HCT116 (cell line): ENCODE measurements at regions not wholly inside any gene's neighbourhood (a gene's known extent, or its start where the extent isn't known, plus 50 kb on each side); places are given as distances from the start of the nearest gene placed in this dataset.

ENCODE experiments used
- ATAC-seq: fragments of 200-7000 bp; cut with Tn5 transposase; 2 replicates; pipeline ENCODE4 v1.9.1; 2020; ENCODE audit warnings: mild to moderate bottlenecking, moderate library complexity
- BruUV-seq: library from RNA; stranded (reverse); fragments of 400-500 nt; replicated peaks from 2 replicates; lab custom pipeline; 2021; lab: Mats Ljungman, UMichigan
- CTCF ChIA-PET: fragments of 300-600 bp; sonication (Branson Sonifier 250); formaldehyde crosslinking; loops from one replicate; lab custom pipeline; 2021; ENCODE audit warnings: antibody characterized with exemption; lab: Charles Lee
- POLR2A ChIA-PET: fragments of 300-600, 350-600 bp; sonication (Branson Sonifier 250); formaldehyde crosslinking; loops from one replicate; lab custom pipeline; 2021; ENCODE audit warnings: antibody characterized with exemption; lab: Charles Lee
- RAD21 ChIA-PET, 2 experiments: fragments of 300-600 bp; sonication (Branson Sonifier 250); formaldehyde crosslinking; loops; one replicate each; lab custom pipeline; 2023; ENCODE audit warnings: low total read pairs in 2 of 2; ENCODE audit not compliant: uncharacterized antibody in 2 of 2, unreplicated experiment in 2 of 2, low non-redundant PET in 1 of 2; lab: Charles Lee
- DNase-seq: peaks from one replicate; pipeline ENCODE4 v3.0.0-alpha.2; 2010; ENCODE audit warnings: low read depth, low spot score
- H2AFZ ChIP-seq: fragments of 200-600 bp; shearing (Covaris generic), sonication (generic); 2 replicates; pipeline ENCODE4 v1.6.1; 2017; ENCODE audit warnings: low read depth, mixed run types, mixed read lengths, antibody characterized with exemption, low read length; ENCODE audit not compliant: poor library complexity, severe bottlenecking
- H3K27ac ChIP-seq: 2 replicates; pipeline ENCODE4 v1.5.1; 2012; ENCODE audit warnings: low read depth, low read length
- H3K27me3 ChIP-seq: fragments of 200-600 bp; sonication (generic); 2 replicates; pipeline ENCODE4 v1.6.1; 2016; ENCODE audit warnings: mixed run types, low read length, mixed read lengths; ENCODE audit not compliant: insufficient read depth
- H3K36me3 ChIP-seq, 2 experiments: fragments of 200-500 bp in 1 of 2; fragments of 200-600 bp in 1 of 2; sonication (Bioruptor generic) in 1 of 2; sonication (generic) in 1 of 2; 2 replicates each; pipeline versions ENCODE4 v1.5.1 to v1.6.1; 2014 to 2016; ENCODE audit warnings: low read length in 2 of 2, inconsistent platforms in 1 of 2, mixed read lengths in 1 of 2, mixed run types in 1 of 2; ENCODE audit not compliant: insufficient read depth in 2 of 2, control insufficient read depth in 1 of 2
- H3K4me1 ChIP-seq, 2 experiments: fragments of 200-600 bp in 1 of 2; sonication (generic) in 1 of 2; 2 replicates each; pipeline versions ENCODE4 v1.5.1 to v1.6.1; 2012 to 2017; ENCODE audit warnings: low read length in 2 of 2, inconsistent platforms in 1 of 2, mild to moderate bottlenecking in 1 of 2, mixed read lengths in 1 of 2, mixed run types in 1 of 2, moderate library complexity in 1 of 2; ENCODE audit not compliant: insufficient read depth in 2 of 2, control insufficient read depth in 1 of 2
- H3K4me2 ChIP-seq: fragments of 200-600 bp; sonication (generic); 2 replicates; pipeline ENCODE4 v1.6.1; 2017; ENCODE audit warnings: mixed run types, low read length, mixed read lengths
- H3K4me3 ChIP-seq, 2 experiments: fragments of 200-600 bp in 1 of 2; sonication (generic) in 1 of 2; replicated peaks in 1 of 2; 2 replicates each; pipeline ENCODE4 v1.5.1; 2011 to 2016; ENCODE audit warnings: low read length in 2 of 2, control low read depth in 1 of 2, low read depth in 1 of 2, mild to moderate bottlenecking in 1 of 2, mixed read lengths in 1 of 2, mixed run types in 1 of 2
- H3K79me2 ChIP-seq: fragments of 200-600 bp; sonication (generic); 2 replicates; pipeline ENCODE4 v1.6.1; 2017; ENCODE audit warnings: mild to moderate bottlenecking, mixed run types, low read length, moderate library complexity, mixed read lengths; ENCODE audit not compliant: insufficient read depth
- H3K9ac ChIP-seq: fragments of 200-600 bp; sonication (generic); 2 replicates; pipeline ENCODE4 v1.6.1; 2016; ENCODE audit warnings: low read length, mixed read lengths
- H3K9me2 ChIP-seq: fragments of 200-600 bp; sonication (generic), shearing (Covaris generic); 2 replicates; pipeline ENCODE4 v1.6.1; 2017; ENCODE audit warnings: mixed run types, mild to moderate bottlenecking, moderate library complexity; ENCODE audit not compliant: insufficient read depth
- H3K9me3 ChIP-seq, 2 experiments: fragments of 200-500 bp in 1 of 2; fragments of 200-600 bp in 1 of 2; sonication (Bioruptor generic) in 1 of 2; sonication (generic) in 1 of 2; 2 replicates each; pipeline ENCODE4 v1.6.1; 2014 to 2017; ENCODE audit warnings: low read length in 2 of 2, mixed read lengths in 2 of 2, inconsistent platforms in 1 of 2, low read depth in 1 of 2, mild to moderate bottlenecking in 1 of 2, mixed run types in 1 of 2, moderate library complexity in 1 of 2; ENCODE audit not compliant: control insufficient read depth in 1 of 2, insufficient read depth in 1 of 2
- H4K20me1 ChIP-seq: fragments of 200-600 bp; sonication (generic), shearing (Covaris generic); 2 replicates; pipeline ENCODE4 v1.6.1; 2017; ENCODE audit warnings: mixed run types, mild to moderate bottlenecking, moderate library complexity; ENCODE audit not compliant: insufficient read depth
- ATF3 ChIP-seq: IDR thresholded peaks from 2 replicates; pipeline ENCODE4 v1.6.1; 2012
- CBX3 ChIP-seq: IDR thresholded peaks from 2 replicates; pipeline ENCODE4 v1.6.1; 2012; ENCODE audit warnings: low read depth
- CEBPB ChIP-seq: IDR thresholded peaks from 2 replicates; pipeline ENCODE4 v1.6.1; 2012; ENCODE audit warnings: low read depth
- CTCF ChIP-seq, 3 experiments: fragments of 200-600 bp in 1 of 3; sonication (generic) in 1 of 3; IDR thresholded peaks in 2 of 3; conservative IDR thresholded peaks in 1 of 3; 2 replicates each; pipeline ENCODE4 v1.5.1; 2012 to 2017; ENCODE audit warnings: low read depth in 2 of 3, low read length in 2 of 3, antibody characterized with exemption in 1 of 3, borderline replicate concordance in 1 of 3, control low read depth in 1 of 3, mild to moderate bottlenecking in 1 of 3, mixed read lengths in 1 of 3, mixed run types in 1 of 3, moderate library complexity in 1 of 3; ENCODE audit not compliant: insufficient read depth in 1 of 3
- EGR1 ChIP-seq: IDR thresholded peaks from 2 replicates; pipeline ENCODE4 v1.6.1; 2012; ENCODE audit warnings: low read depth
- ELF1 ChIP-seq: IDR thresholded peaks from 2 replicates; pipeline ENCODE4 v1.6.1; 2012; ENCODE audit warnings: low read depth, borderline replicate concordance
- EZH2 ChIP-seq: fragments of 200-600 bp; sonication (generic); IDR thresholded peaks from 2 replicates; pipeline ENCODE4 v1.6.1; 2017; ENCODE audit warnings: antibody characterized with exemption, mixed run types
- EZH2phosphoT487 ChIP-seq: fragments of 200-600 bp; IDR thresholded peaks from 2 replicates; pipeline ENCODE4 v1.6.1; 2018; ENCODE audit warnings: antibody characterized with exemption, borderline replicate concordance
- JUND ChIP-seq: IDR thresholded peaks from 2 replicates; pipeline ENCODE4 v1.6.1; 2012
- MAX ChIP-seq: IDR thresholded peaks from 2 replicates; pipeline ENCODE4 v1.6.1; 2012
- POLR2AphosphoS5 ChIP-seq: IDR thresholded peaks from 2 replicates; pipeline ENCODE4 v1.6.1; 2011; ENCODE audit warnings: mild to moderate bottlenecking, low read depth, low read length, moderate library complexity
- RAD21 ChIP-seq: IDR thresholded peaks from 2 replicates; pipeline ENCODE4 v1.6.1; 2012; ENCODE audit warnings: low read depth, mild to moderate bottlenecking
- REST ChIP-seq: IDR thresholded peaks from 2 replicates; pipeline ENCODE4 v1.6.1; 2012; ENCODE audit warnings: low read depth
- SRF ChIP-seq: IDR thresholded peaks from 2 replicates; pipeline ENCODE4 v1.6.1; 2012; ENCODE audit warnings: low read depth
- YY1 ChIP-seq: IDR thresholded peaks from 2 replicates; pipeline ENCODE4 v1.6.1; 2011; ENCODE audit warnings: low read length, low read depth, moderate library complexity, mild to moderate bottlenecking; ENCODE audit not compliant: insufficient replicate concordance; ENCODE audit errors: extremely low read depth
- ZFX ChIP-seq: fragments of 450-650 bp; IDR thresholded peaks from 2 replicates; pipeline ENCODE4 v1.6.1; 2017
- ZNF274 ChIP-seq: fragments of 200-500 bp; sonication (Bioruptor generic); IDR thresholded peaks from 2 replicates; pipeline ENCODE4 v1.6.1; 2014; ENCODE audit warnings: mild to moderate bottlenecking, low read depth, low read length, inconsistent platforms
- intact Hi-C: fragments of 100-400 bp; cut with micrococcal nuclease; formaldehyde crosslinking; loops from 2 replicates; pipeline ENCODE4 v1.10.0; 2022

GRCh38 chr5:60448600-60448999 is 251.4 kb downstream of the DEPDC1B start:
- ChIA-PET CTCF (no interaction called here), POLR2A (no interaction called here), RAD21 (no interaction called here)
- no peaks in the 10 kb centered on the region for H3K9me3 ChIP-seq
- no peak for ATAC-seq
- H2AFZ ChIP-seq, result no peak overlapping the region
- no peaks in the 10 kb centered on the region for H3K79me2 ChIP-seq
- no peak for TF ChIP-seq RAD21
- no peak for TF ChIP-seq EZH2
- TF ChIP-seq CTCF (IDR thresholded peaks at IDR 0.05 in 2 of 3, conservative IDR thresholded peaks at IDR 0.05 in 1 of 3; ENCODE audit: borderline replicate concordance in 1 of 3, insufficient read depth in 1 of 3, low read depth in 2 of 3, low read length in 2 of 3), result no peak
- H3K27ac ChIP-seq, result no peak overlapping the region
- BruUV-seq, result no TSS peak
- H3K27me3 ChIP-seq, result peaks cover 32% of the 10 kb centered on the region
- H3K36me3 ChIP-seq, result no peaks in the 10 kb centered on the region
- no peaks in the 10 kb centered on the region for H3K4me1 ChIP-seq
- H3K4me3 ChIP-seq, result no peak overlapping the region
- H4K20me1 ChIP-seq, result no peaks in the 10 kb centered on the region
- H3K4me2 ChIP-seq, result no peak overlapping the region
- H3K9me2 ChIP-seq, result no peaks in the 10 kb centered on the region
- no peak for DNase-seq
- intact Hi-C loops, result no loop called here
- no peak overlapping the region for H3K9ac ChIP-seq

- ChIA-PET CTCF (no interaction called here), POLR2A (no interaction called here), RAD21 (no interaction called here)
- no TSS peak for BruUV-seq
- H3K4me3 ChIP-seq, result no peak overlapping the region
- ATAC-seq (no peak), DNase-seq (no peak)
- no peaks in the 10 kb centered on the region for H3K36me3 ChIP-seq
- no peaks in the 10 kb centered on the region for H3K79me2 ChIP-seq
- H3K9me2 ChIP-seq, result no peaks in the 10 kb centered on the region
- no peaks in the 10 kb centered on the region for H3K9me3 ChIP-seq
- no peak overlapping the region for H3K27ac ChIP-seq
- no peak overlapping the region for H3K4me2 ChIP-seq
- H3K27me3 ChIP-seq, result peaks cover 21% of the 10 kb centered on the region
- H3K9ac ChIP-seq, result no peak overlapping the region
- no peak overlapping the region for H2AFZ ChIP-seq
- no peaks in the 10 kb centered on the region for H4K20me1 ChIP-seq
- intact Hi-C loops, result no loop called here
- no peaks in the 10 kb centered on the region for H3K4me1 ChIP-seq
- no peak for TF ChIP-seq ATF3
- TF ChIP-seq ZFX, result no peak
- TF ChIP-seq JUND, result no peak
- TF ChIP-seq ELF1, result no peak
- no peak for TF ChIP-seq SRF
- TF ChIP-seq REST, result no peak
- TF ChIP-seq MAX, result no peak
- no peak for TF ChIP-seq EZH2
- no peak for TF ChIP-seq ZNF274
- TF ChIP-seq CBX3, result no peak
- TF ChIP-seq EGR1, result no peak
- TF ChIP-seq EZH2phosphoT487, result no peak
- no peak for TF ChIP-seq POLR2AphosphoS5
- TF ChIP-seq YY1, result no peak
- TF ChIP-seq CEBPB, result no peak
Measured at GRCh38 chr5:60447488-60447920, 252.5 kb downstream of the DEPDC1B start.
